HepG2 (cell line): ENCODE measurements at regions not wholly inside any gene's neighbourhood (a gene's known extent, or its start where the extent isn't known, plus 50 kb on each side); places are given as distances from the start of the nearest gene placed in this dataset.

Experiments used
- CEBPB ChIP-seq: IDR thresholded peaks from 2 replicates; pipeline ENCODE4 v1.6.1; 2011; ENCODE audit warnings: low read depth, low read length, improper control_type of control experiment, borderline replicate concordance
- CENPX ChIP-seq: sonication (generic); formaldehyde crosslinking; IDR thresholded peaks from 2 replicates; pipeline ENCODE4 v1.9.0; 2021; ENCODE audit warnings: mild to moderate bottlenecking, missing genetic modification reagents, moderate library complexity
- FOSL2 ChIP-seq: sonication (generic); formaldehyde crosslinking; IDR thresholded peaks from 2 replicates; pipeline ENCODE4 v1.4.0; 2020; ENCODE audit warnings: missing genetic modification reagents
- HBP1 ChIP-seq: IDR thresholded peaks from 2 replicates; pipeline ENCODE4 v1.6.1; 2016; ENCODE audit warnings: low read depth, control low read depth
- HCFC1 ChIP-seq: fragments of 150-350 bp; IDR thresholded peaks from 2 replicates; pipeline ENCODE4 v1.6.1; 2014; ENCODE audit warnings: low read depth, low read length
- HOXA7 ChIP-seq: sonication (generic); formaldehyde crosslinking; IDR thresholded peaks from 2 replicates; pipeline ENCODE4 v1.8.1; 2022; ENCODE audit warnings: mild to moderate bottlenecking, missing genetic modification reagents, moderate library complexity
- TBX3 ChIP-seq: fragments of 450-650 bp; IDR thresholded peaks from 2 replicates; pipeline ENCODE4 v1.6.1; 2017; ENCODE audit warnings: antibody characterized with exemption, mild to moderate bottlenecking, inconsistent platforms, borderline replicate concordance
- ZBTB10 ChIP-seq: sonication (generic); formaldehyde crosslinking; IDR thresholded peaks from 2 replicates; pipeline ENCODE4 v1.4.0; 2020; ENCODE audit warnings: missing genetic modification reagents, borderline replicate concordance
- ZNF18 ChIP-seq: sonication (generic); formaldehyde crosslinking; IDR thresholded peaks from 2 replicates; pipeline ENCODE4 v1.8.0; 2022; ENCODE audit warnings: mild to moderate bottlenecking, missing genetic modification reagents; ENCODE audit not compliant: insufficient replicate concordance
- ZNF816 ChIP-seq: sonication (generic); formaldehyde crosslinking; IDR thresholded peaks from 2 replicates; pipeline ENCODE4 v1.8.0; 2022; ENCODE audit warnings: missing genetic modification reagents, mild to moderate bottlenecking, borderline replicate concordance
- TF ChIP-seq, protein P1 (sequence below): sonication (generic); formaldehyde crosslinking; IDR thresholded peaks from 2 replicates; pipeline ENCODE4 v1.5.0; 2020; ENCODE audit warnings: mild to moderate bottlenecking, missing genetic modification reagents, moderate library complexity
- TF ChIP-seq, protein P2 (sequence below): sonication (generic); formaldehyde crosslinking; IDR thresholded peaks from 2 replicates; pipeline ENCODE4 v1.4.0; 2020; ENCODE audit warnings: mild to moderate bottlenecking, missing genetic modification reagents
- TF ChIP-seq, protein P3 (sequence below): sonication (generic); formaldehyde crosslinking; conservative IDR thresholded peaks from 2 replicates; pipeline ENCODE4 v1.8.1; 2023; ENCODE audit warnings: missing genetic modification reagents

GRCh38 chr10:62617652-62618051 is 186.9 kb upstream of the ADO start:
- TF ChIP-seq CEBPB (no peak), TBX3 (no peak), ZNF816 (no peak), ZBTB10 (no peak), FOSL2 (no peak), HOXA7 (CRISPR knock-in tag) (no peak), HCFC1 (no peak), CENPX (CRISPR knock-in tag) (no peak), ZNF18 (no peak), HBP1 (CRISPR knock-in tag) (no peak)
- TF ChIP-seq, protein P1, sequence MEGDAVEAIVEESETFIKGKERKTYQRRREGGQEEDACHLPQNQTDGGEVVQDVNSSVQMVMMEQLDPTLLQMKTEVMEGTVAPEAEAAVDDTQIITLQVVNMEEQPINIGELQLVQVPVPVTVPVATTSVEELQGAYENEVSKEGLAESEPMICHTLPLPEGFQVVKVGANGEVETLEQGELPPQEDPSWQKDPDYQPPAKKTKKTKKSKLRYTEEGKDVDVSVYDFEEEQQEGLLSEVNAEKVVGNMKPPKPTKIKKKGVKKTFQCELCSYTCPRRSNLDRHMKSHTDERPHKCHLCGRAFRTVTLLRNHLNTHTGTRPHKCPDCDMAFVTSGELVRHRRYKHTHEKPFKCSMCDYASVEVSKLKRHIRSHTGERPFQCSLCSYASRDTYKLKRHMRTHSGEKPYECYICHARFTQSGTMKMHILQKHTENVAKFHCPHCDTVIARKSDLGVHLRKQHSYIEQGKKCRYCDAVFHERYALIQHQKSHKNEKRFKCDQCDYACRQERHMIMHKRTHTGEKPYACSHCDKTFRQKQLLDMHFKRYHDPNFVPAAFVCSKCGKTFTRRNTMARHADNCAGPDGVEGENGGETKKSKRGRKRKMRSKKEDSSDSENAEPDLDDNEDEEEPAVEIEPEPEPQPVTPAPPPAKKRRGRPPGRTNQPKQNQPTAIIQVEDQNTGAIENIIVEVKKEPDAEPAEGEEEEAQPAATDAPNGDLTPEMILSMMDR (CRISPR knock-in tag), result no peak
- TF ChIP-seq, protein P2, sequence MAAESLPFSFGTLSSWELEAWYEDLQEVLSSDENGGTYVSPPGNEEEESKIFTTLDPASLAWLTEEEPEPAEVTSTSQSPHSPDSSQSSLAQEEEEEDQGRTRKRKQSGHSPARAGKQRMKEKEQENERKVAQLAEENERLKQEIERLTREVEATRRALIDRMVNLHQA, result no peak
- TF ChIP-seq, protein P3, sequence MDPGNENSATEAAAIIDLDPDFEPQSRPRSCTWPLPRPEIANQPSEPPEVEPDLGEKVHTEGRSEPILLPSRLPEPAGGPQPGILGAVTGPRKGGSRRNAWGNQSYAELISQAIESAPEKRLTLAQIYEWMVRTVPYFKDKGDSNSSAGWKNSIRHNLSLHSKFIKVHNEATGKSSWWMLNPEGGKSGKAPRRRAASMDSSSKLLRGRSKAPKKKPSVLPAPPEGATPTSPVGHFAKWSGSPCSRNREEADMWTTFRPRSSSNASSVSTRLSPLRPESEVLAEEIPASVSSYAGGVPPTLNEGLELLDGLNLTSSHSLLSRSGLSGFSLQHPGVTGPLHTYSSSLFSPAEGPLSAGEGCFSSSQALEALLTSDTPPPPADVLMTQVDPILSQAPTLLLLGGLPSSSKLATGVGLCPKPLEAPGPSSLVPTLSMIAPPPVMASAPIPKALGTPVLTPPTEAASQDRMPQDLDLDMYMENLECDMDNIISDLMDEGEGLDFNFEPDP (CRISPR knock-in tag), result no peak
